PFSK-1 (cell line): ENCODE measurements at regions not wholly inside any gene's neighbourhood (a gene's known extent, or its start where the extent isn't known, plus 50 kb on each side); places are given as distances from the start of the nearest gene placed in this dataset.

ENCODE experiments used
- FOXP2 ChIP-seq: optimal IDR thresholded peaks from 2 replicates; pipeline ENCODE3; 2011; ENCODE audit warnings: borderline replicate concordance, control low read depth, inconsistent platforms; ENCODE audit not compliant: insufficient read depth; ENCODE audit errors: extremely low read length, extremely low read depth
- POLR2AphosphoS5 ChIP-seq: IDR thresholded peaks from 2 replicates; pipeline ENCODE4 v1.6.1; 2012; ENCODE audit warnings: low read depth, mild to moderate bottlenecking, control low read depth, low read length, moderate library complexity
- SIN3A ChIP-seq: IDR thresholded peaks from 2 replicates; pipeline ENCODE4 v1.6.1; 2012; ENCODE audit warnings: mild to moderate bottlenecking, low read length, moderate library complexity, borderline replicate concordance; ENCODE audit not compliant: insufficient read depth
- TAF1 ChIP-seq: IDR thresholded peaks from 2 replicates; pipeline ENCODE4 v1.6.1; 2012; ENCODE audit warnings: low read length, control low read depth, borderline replicate concordance; ENCODE audit not compliant: insufficient read depth

- TF ChIP-seq POLR2AphosphoS5 (no peak), TAF1 (no peak), SIN3A (no peak), FOXP2 (no peak)
These were observed 450.4 kb upstream of the CITED2 start for GRCh38 chr6:139824864-139825263.
